AG09309 (cell line): ENCODE measurements at regions not wholly inside any gene's neighbourhood (a gene's known extent, or its start where the extent isn't known, plus 50 kb on each side); places are given as distances from the start of the nearest gene placed in this dataset.

Experiments used
- DNase-seq: peaks from one replicate; pipeline ENCODE4 v3.0.0-alpha.2; 2010; ENCODE audit warnings: low read depth
- H3K4me3 ChIP-seq: 2 replicates; pipeline ENCODE4 v1.5.1; 2011; ENCODE audit warnings: mild to moderate bottlenecking, low read depth, low read length, moderate library complexity; ENCODE audit not compliant: control insufficient read depth
- TF ChIP-seq, protein P1 (sequence below): IDR thresholded peaks from 2 replicates; pipeline ENCODE4 v1.5.1; 2011; ENCODE audit warnings: mild to moderate bottlenecking, low read depth, low read length, inconsistent platforms; ENCODE audit not compliant: insufficient read depth, control insufficient read depth; ENCODE audit errors: missing control alignments

DNA sequence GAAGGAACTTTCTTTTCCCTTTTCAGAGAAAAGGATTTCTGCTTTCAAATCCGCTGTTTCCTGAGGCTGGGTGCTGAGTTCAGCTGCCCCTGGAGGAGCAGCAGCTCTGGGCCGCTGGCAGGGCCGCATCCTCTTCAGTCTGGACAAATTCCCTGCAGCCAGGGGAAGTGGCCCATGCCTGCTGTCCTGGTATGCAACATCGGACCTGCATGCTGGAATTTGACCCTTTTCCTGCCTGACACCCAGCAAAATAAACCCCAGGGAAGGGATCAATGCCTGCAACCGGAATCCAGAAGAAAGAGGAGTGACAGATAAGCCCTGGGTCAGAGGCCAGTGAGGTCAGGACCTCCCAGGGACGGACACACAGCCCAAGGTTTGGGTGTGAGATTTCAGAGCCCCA lies 54.1 kb upstream of the LINC01488 start:
- H3K4me3 ChIP-seq, result no peak overlapping the region
- TF ChIP-seq, protein P1, sequence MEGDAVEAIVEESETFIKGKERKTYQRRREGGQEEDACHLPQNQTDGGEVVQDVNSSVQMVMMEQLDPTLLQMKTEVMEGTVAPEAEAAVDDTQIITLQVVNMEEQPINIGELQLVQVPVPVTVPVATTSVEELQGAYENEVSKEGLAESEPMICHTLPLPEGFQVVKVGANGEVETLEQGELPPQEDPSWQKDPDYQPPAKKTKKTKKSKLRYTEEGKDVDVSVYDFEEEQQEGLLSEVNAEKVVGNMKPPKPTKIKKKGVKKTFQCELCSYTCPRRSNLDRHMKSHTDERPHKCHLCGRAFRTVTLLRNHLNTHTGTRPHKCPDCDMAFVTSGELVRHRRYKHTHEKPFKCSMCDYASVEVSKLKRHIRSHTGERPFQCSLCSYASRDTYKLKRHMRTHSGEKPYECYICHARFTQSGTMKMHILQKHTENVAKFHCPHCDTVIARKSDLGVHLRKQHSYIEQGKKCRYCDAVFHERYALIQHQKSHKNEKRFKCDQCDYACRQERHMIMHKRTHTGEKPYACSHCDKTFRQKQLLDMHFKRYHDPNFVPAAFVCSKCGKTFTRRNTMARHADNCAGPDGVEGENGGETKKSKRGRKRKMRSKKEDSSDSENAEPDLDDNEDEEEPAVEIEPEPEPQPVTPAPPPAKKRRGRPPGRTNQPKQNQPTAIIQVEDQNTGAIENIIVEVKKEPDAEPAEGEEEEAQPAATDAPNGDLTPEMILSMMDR, result no peak
- DNase-seq, result no peak

DNA sequence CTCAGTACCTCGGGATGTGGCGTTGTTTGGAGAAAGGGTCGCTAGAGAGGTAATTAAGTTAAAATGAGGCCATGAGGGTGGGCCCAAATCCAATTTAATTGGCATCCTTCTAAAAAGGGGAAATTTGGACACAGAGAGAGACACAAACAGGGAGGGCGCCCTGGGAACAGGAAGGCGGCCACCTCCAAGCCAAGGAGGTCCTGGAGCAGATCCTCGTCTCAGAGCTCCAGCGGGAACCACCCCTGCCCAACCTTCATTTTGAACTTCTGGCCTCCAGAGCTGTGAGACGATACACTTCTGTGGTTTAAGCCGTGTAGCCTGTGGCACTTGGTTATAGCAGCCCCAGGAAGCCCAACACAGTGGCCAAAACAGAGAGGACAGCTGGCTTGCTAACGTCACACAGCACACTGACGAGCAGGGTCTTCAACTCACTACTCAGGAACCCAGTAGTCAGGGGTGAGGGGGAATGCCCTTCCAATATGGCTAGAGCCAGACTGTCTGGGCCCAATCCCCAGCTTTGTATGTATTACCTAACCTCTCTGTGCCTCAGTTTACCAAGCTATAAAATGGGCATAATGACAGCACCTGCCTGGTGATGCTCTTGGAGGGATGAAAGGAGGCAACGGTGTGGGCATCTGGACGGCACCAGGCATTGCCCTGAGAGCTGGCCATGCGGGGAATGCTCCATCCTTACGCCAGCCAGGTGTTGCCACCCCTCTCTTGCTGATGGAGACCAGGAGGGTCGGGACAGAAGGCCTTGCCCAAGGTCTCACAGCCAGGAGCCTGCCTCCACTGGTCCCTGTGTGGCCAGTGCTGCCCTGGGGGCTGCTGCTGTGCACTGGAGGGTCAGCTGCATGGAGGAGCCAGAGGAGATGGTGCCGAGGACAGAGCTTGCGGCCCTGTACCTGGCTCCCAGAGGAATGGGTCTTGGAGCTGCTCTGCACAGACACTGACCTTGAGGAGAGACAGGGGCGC lies 53.3 kb upstream of the LINC01488 start:
- no peak for DNase-seq
- TF ChIP-seq, protein P1, result no peak
- no peak overlapping the region for H3K4me3 ChIP-seq

DNA sequence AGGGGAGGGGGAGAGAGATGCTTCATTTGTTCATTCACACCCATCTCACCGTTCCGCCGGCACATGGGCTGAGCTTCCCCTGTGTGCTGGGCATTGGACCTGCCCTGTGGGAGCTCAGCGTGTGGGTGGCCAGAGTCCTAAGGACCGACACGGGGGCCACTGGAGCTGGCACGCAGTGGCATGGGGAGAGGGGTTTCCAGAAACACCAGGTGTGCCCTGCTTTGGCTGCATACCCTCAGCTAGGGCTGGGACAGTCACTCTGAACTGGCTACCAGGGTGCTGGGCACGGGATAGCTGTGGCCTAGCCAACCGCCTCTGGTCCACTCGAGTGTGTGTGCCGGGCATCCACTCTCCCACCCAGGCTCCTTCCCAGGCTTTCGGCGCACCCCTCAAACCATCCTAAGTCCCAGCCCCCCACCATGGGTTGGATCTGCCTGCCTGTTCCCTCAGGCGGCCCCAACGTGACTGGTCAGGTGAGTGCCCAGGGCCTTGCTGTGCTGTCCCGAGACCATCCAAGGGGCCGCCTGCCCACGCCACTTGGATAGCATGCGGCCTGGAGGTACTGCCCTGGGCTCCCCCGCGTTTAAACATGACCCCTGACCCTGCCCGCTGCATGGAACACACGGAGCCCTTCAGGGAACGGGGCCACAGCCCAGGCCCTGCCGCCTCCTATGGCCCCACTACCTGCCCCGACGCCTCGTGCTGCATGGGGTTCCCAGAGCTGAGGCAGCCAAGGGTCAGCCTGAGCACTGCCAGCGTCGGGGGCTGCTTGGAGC lies 51.6 kb upstream of the LINC01488 start:
- DNase-seq, result no peak
- TF ChIP-seq, protein P1, result no peak
- no peak overlapping the region for H3K4me3 ChIP-seq

DNA sequence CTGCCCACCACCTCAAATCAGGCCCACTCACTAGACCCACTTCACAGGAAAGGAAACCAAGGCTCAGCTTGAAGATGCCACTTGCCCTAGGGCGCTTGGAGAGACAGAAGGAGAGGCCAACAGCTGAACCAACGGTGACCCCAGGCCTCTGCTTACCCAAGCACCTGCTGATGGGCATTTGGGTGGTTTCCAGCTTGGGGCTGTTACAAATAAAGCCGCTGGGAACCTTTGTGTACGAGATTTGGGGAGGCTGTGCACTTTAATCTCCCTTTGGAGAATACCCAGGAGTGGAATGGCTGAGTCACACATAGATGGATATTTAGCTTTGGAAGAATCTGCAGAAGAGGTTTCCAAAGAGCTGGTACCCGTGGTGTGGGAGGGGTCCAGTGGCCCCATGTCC lies 50.9 kb upstream of the LINC01488 start:
- DNase-seq, result no peak
- no peak overlapping the region for H3K4me3 ChIP-seq
- TF ChIP-seq, protein P1, result no peak

DNA sequence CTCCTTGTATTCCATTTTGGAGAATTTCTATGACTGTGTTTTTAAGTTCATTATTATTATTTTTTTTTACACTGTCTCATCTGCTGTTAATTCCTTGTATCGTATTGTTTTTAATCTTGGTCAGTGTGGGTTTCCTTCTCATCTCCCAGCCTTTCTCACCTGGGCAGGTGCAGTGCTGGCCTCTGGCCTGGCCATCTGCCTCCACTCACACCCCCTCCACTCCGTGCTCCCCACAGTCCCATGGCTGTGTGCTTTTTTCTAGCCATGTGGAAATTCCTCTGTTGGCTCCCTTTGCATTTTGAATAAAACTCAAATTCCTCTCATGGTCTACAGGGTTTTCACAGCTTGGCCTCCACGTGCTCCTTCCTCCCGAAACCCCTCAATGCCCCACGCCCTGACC lies 50.3 kb upstream of the LINC01488 start:
- DNase-seq, result no peak
- no peak overlapping the region for H3K4me3 ChIP-seq
- TF ChIP-seq, protein P1, result no peak
